GM21529 (cell line): ENCODE measurements at regions not wholly inside any gene's neighbourhood (a gene's known extent, or its start where the extent isn't known, plus 50 kb on each side); places are given as distances from the start of the nearest gene placed in this dataset.

Source experiments
- ATAC-seq: cut with Tn5 transposase; IDR thresholded peaks from one replicate; pipeline ENCODE4 v1.9.1; 2021; ENCODE audit not compliant: unreplicated experiment

- ATAC-seq, result no peak
Observed at GRCh38 chr5:33315189-33315588, 125.6 kb upstream of the TARS1 start.

GRCh38 chr5:33316773-33317172, 124.0 kb upstream of the TARS1 start:
- ATAC-seq, result no peak

GRCh38 chr5:33317271-33317670, 123.5 kb upstream of the TARS1 start:
- no peak for ATAC-seq

- ATAC-seq, result no peak
Observed at GRCh38 chr5:33319151-33319550, 121.6 kb upstream of the TARS1 start.

- no peak for ATAC-seq
Observed at GRCh38 chr5:33319841-33320240, 120.9 kb upstream of the TARS1 start.

- no peak for ATAC-seq
Observed at GRCh38 chr5:33321026-33321425, 119.7 kb upstream of the TARS1 start.

GRCh38 chr5:33322632-33323031, 118.1 kb upstream of the TARS1 start:
- ATAC-seq, result no peak

- ATAC-seq, result no peak
Observed at GRCh38 chr5:33324667-33325307, 116.0 kb upstream of the TARS1 start.

GRCh38 chr5:33328818-33329217, 111.9 kb upstream of the TARS1 start:
- no peak for ATAC-seq

- no peak for ATAC-seq
Observed at GRCh38 chr5:33329891-33330290, 110.9 kb upstream of the TARS1 start.

GRCh38 chr5:33330426-33330825, 110.3 kb upstream of the TARS1 start:
- ATAC-seq, result no peak

GRCh38 chr5:33330992-33331391, 109.8 kb upstream of the TARS1 start:
- no peak for ATAC-seq

- no peak for ATAC-seq
Observed at GRCh38 chr5:33332804-33333203, 108.0 kb upstream of the TARS1 start.

GRCh38 chr5:33334829-33335228, 105.9 kb upstream of the TARS1 start:
- ATAC-seq, result no peak

GRCh38 chr5:33336891-33337636, 103.7 kb upstream of the TARS1 start:
- ATAC-seq, result no peak

- no peak for ATAC-seq
Observed at GRCh38 chr5:33337637-33337992, 103.2 kb upstream of the TARS1 start.

GRCh38 chr5:33338336-33339110, 102.2 kb upstream of the TARS1 start:
- ATAC-seq, result no peak

- no peak for ATAC-seq
Observed at GRCh38 chr5:33339413-33339812, 101.4 kb upstream of the TARS1 start.

GRCh38 chr5:33340195-33340594, 100.6 kb upstream of the TARS1 start:
- no peak for ATAC-seq

GRCh38 chr5:33341351-33341750, 99.4 kb upstream of the TARS1 start:
- ATAC-seq, result no peak

- ATAC-seq, result no peak
Observed at GRCh38 chr5:33343676-33344327, 97.0 kb upstream of the TARS1 start.

GRCh38 chr5:33346534-33346933, 94.2 kb upstream of the TARS1 start:
- no peak for ATAC-seq
